PC-3 (cell line): ENCODE measurements at regions not wholly inside any gene's neighbourhood (a gene's known extent, or its start where the extent isn't known, plus 50 kb on each side); places are given as distances from the start of the nearest gene placed in this dataset.

Source experiments
- CTCF ChIP-seq: fragments of 300-600 bp; sonication (generic); conservative IDR thresholded peaks from 2 replicates; pipeline ENCODE4 v1.5.1; 2017; ENCODE audit warnings: antibody characterized with exemption, low read depth, mild to moderate bottlenecking, low read length
- EZH2 ChIP-seq: fragments of 300-600 bp; sonication (generic); IDR thresholded peaks from one replicate; pipeline ENCODE4 v1.6.1; 2017; ENCODE audit warnings: antibody characterized with exemption, mild to moderate bottlenecking, low read length; ENCODE audit not compliant: unreplicated experiment
- EZH2phosphoT487 ChIP-seq: fragments of 300-600 bp; sonication (generic); IDR thresholded peaks from 2 replicates; pipeline ENCODE4 v1.6.1; 2018; ENCODE audit warnings: mild to moderate bottlenecking, antibody characterized with exemption, low read length, borderline replicate concordance

GRCh38 chr1:187645651-187646050 lies 816.9 kb downstream of the PLA2G4A start:
- TF ChIP-seq CTCF (no peak), EZH2phosphoT487 (no peak), EZH2 (no peak)
